H1 (cell line): ENCODE measurements at regions not wholly inside any gene's neighbourhood (a gene's known extent, or its start where the extent isn't known, plus 50 kb on each side); places are given as distances from the start of the nearest gene placed in this dataset.

Experiments
- CTCF ChIA-PET: fragments of 300-600 bp; sonication (Branson Sonifier 250); formaldehyde crosslinking; loops from one replicate; lab custom pipeline; 2021; ENCODE audit not compliant: partially characterized antibody; lab: Charles Lee
- POLR2A ChIA-PET: fragments of 300-600 bp; sonication (Branson Sonifier 250); formaldehyde crosslinking; loops from one replicate; lab custom pipeline; 2021; ENCODE audit warnings: inconsistent platforms; ENCODE audit not compliant: partially characterized antibody; lab: Charles Lee
- DNase-seq, 2 experiments: peaks; one replicate each; pipeline versions ENCODE4 v3.0.0 to v3.0.0-alpha.2; 2010 to 2022; ENCODE audit warnings: low spot score in 2 of 2, low read depth in 1 of 2, mixed read lengths in 1 of 2
- FAIRE-seq: peaks from 2 replicates; lab custom pipeline; 2011; peaks lifted over from hg19 to GRCh38; lab: Jason Lieb, UNC
- H2AFZ ChIP-seq: 2 replicates; pipeline ENCODE4 v1.8.1; 2012; ENCODE audit warnings: low read length, inconsistent platforms
- H2AK5ac ChIP-seq: 2 replicates; pipeline ENCODE4 v1.6.1; 2013; ENCODE audit warnings: low read depth, low read length
- H2BK120ac ChIP-seq: replicated peaks from 2 replicates; pipeline ENCODE3; 2013; ENCODE audit warnings: low read depth, low read length, inconsistent platforms
- H2BK12ac ChIP-seq: 2 replicates; pipeline ENCODE4 v1.6.1; 2013; ENCODE audit warnings: low read depth, low read length
- H2BK15ac ChIP-seq: 2 replicates; pipeline ENCODE4 v1.6.1; 2013; ENCODE audit warnings: low read length
- H2BK20ac ChIP-seq: 2 replicates; pipeline ENCODE4 v1.6.1; 2013; ENCODE audit warnings: low read length
- H2BK5ac ChIP-seq: 2 replicates; pipeline ENCODE4 v1.6.1; 2013; ENCODE audit warnings: low read depth, low read length
- H3K14ac ChIP-seq: 2 replicates; pipeline ENCODE4 v1.6.1; 2013; ENCODE audit warnings: inconsistent platforms; ENCODE audit not compliant: insufficient read length
- H3K18ac ChIP-seq: 2 replicates; pipeline ENCODE4 v1.6.1; 2013; ENCODE audit warnings: low read length; ENCODE audit errors: extremely low read depth
- H3K23ac ChIP-seq: 2 replicates; pipeline ENCODE4 v1.6.1; 2013; ENCODE audit warnings: inconsistent platforms; ENCODE audit not compliant: insufficient read length
- H3K23me2 ChIP-seq: 2 replicates; pipeline ENCODE4 v1.6.1; 2013; ENCODE audit warnings: low read depth, low read length
- H3K27ac ChIP-seq: 2 replicates; pipeline ENCODE4 v1.6.1; 2011; ENCODE audit warnings: low read depth, low read length, inconsistent platforms
- H3K27me3 ChIP-seq, 4 experiments: replicated peaks in 1 of 4; 1 replicate in 1 of 4; 2 replicates in 3 of 4; pipeline versions ENCODE4 v1.6.1 to v1.8.1; 2011 to 2013; ENCODE audit warnings: low read length in 3 of 4, mild to moderate bottlenecking in 3 of 4, inconsistent platforms in 2 of 4, mixed read lengths in 2 of 4, moderate library complexity in 1 of 4; ENCODE audit not compliant: control insufficient read depth in 3 of 4, insufficient read depth in 3 of 4; ENCODE audit errors: extremely low read depth in 1 of 4
- H3K36me3 ChIP-seq, 4 experiments: 2 replicates each; pipeline versions ENCODE4 v1.6.1 to v1.8.1; 2011 to 2013; ENCODE audit warnings: mild to moderate bottlenecking in 4 of 4, low read length in 3 of 4, moderate library complexity in 2 of 4, control low read depth in 1 of 4, inconsistent platforms in 1 of 4; ENCODE audit not compliant: insufficient read depth in 4 of 4, control insufficient read depth in 2 of 4
- H3K4ac ChIP-seq: replicated peaks from 2 replicates; pipeline ENCODE3; 2013; ENCODE audit warnings: low read length, low read depth, mixed read lengths, inconsistent platforms; ENCODE audit not compliant: insufficient read length
- H3K4me1 ChIP-seq, 4 experiments: replicated peaks in 1 of 4; 1 replicate in 1 of 4; 2 replicates in 3 of 4; pipeline versions ENCODE4 v1.6.1 to v1.8.1; 2011 to 2013; ENCODE audit warnings: low read length in 3 of 4, inconsistent platforms in 2 of 4, mixed read lengths in 1 of 4; ENCODE audit not compliant: insufficient read depth in 4 of 4, control insufficient read depth in 3 of 4
- H3K4me2 ChIP-seq, 2 experiments: 2 replicates each; pipeline versions ENCODE4 v1.6.1 to v1.8.1; 2011 to 2013; ENCODE audit warnings: low read depth in 2 of 2, low read length in 2 of 2, control low read depth in 1 of 2, inconsistent platforms in 1 of 2, mild to moderate bottlenecking in 1 of 2; ENCODE audit not compliant: insufficient read depth in 1 of 2
- H3K4me3 ChIP-seq, 4 experiments: fragments of 200-600, 300-600 bp in 1 of 4; sonication (generic), shearing (Covaris generic), sonication (Bioruptor Twin) in 1 of 4; 2 replicates each; pipeline versions ENCODE4 v1.5.1 to v1.8.1; 2011 to 2016; ENCODE audit warnings: low read length in 4 of 4, low read depth in 3 of 4, control low read depth in 2 of 4, inconsistent platforms in 2 of 4, mild to moderate bottlenecking in 2 of 4, mixed read lengths in 1 of 4, moderate library complexity in 1 of 4; ENCODE audit not compliant: insufficient read depth in 2 of 4; ENCODE audit errors: extremely low read depth in 1 of 4
- H3K56ac ChIP-seq: replicated peaks from 2 replicates; pipeline ENCODE3; 2013; ENCODE audit warnings: low read depth, mild to moderate bottlenecking, mixed read lengths, low read length, inconsistent platforms; ENCODE audit not compliant: insufficient read length
- H3K79me1 ChIP-seq: 2 replicates; pipeline ENCODE4 v1.6.1; 2013; ENCODE audit warnings: low read depth, low read length, control low read depth
- H3K79me2 ChIP-seq, 2 experiments: 2 replicates each; pipeline versions ENCODE4 v1.6.1 to v1.8.1; 2012 to 2013; ENCODE audit warnings: low read length in 2 of 2, mild to moderate bottlenecking in 2 of 2, inconsistent platforms in 1 of 2; ENCODE audit not compliant: insufficient read depth in 2 of 2, control insufficient read depth in 1 of 2
- H3K9ac ChIP-seq, 4 experiments: replicated peaks in 1 of 4; 1 replicate in 1 of 4; 2 replicates in 3 of 4; pipeline versions ENCODE4 v1.6.1 to v1.8.1; 2011 to 2013; ENCODE audit warnings: low read depth in 3 of 4, low read length in 3 of 4, control low read depth in 2 of 4, mild to moderate bottlenecking in 2 of 4, moderate library complexity in 2 of 4, inconsistent platforms in 1 of 4; ENCODE audit errors: extremely low read depth in 1 of 4
- H3K9me3 ChIP-seq, 2 experiments: 2 replicates each; pipeline versions ENCODE4 v1.6.1 to v1.8.1; 2012 to 2013; ENCODE audit warnings: mild to moderate bottlenecking in 2 of 2, moderate library complexity in 2 of 2, control low read depth in 1 of 2, inconsistent platforms in 1 of 2, low read depth in 1 of 2, low read length in 1 of 2, mixed read lengths in 1 of 2; ENCODE audit not compliant: insufficient read depth in 2 of 2
- H4K20me1 ChIP-seq, 2 experiments: replicated peaks in 1 of 2; 2 replicates each; pipeline versions ENCODE3 to v1.8.1; 2011 to 2013; ENCODE audit warnings: inconsistent platforms in 2 of 2, low read length in 2 of 2, mild to moderate bottlenecking in 1 of 2; ENCODE audit not compliant: insufficient read depth in 2 of 2, control insufficient read depth in 1 of 2
- H4K5ac ChIP-seq: 2 replicates; pipeline ENCODE4 v1.6.1; 2013; ENCODE audit warnings: low read length, low read depth, mixed read lengths, inconsistent platforms; ENCODE audit not compliant: insufficient read length
- H4K8ac ChIP-seq: 2 replicates; pipeline ENCODE4 v1.8.0; 2013; ENCODE audit warnings: mild to moderate bottlenecking, moderate library complexity, low read length, inconsistent platforms; ENCODE audit not compliant: insufficient read depth; ENCODE audit errors: extremely low read depth
- H4K91ac ChIP-seq: replicated peaks from 2 replicates; pipeline ENCODE3; 2013; ENCODE audit warnings: low read length, mixed read lengths, inconsistent platforms; ENCODE audit not compliant: insufficient read length
- BACH1 ChIP-seq: IDR thresholded peaks from 2 replicates; pipeline ENCODE4 v1.6.1; 2012; ENCODE audit warnings: low read length, improper control_type of control experiment
- CHD2 ChIP-seq: IDR thresholded peaks from 2 replicates; pipeline ENCODE4 v1.6.1; 2012; ENCODE audit warnings: low read length, improper control_type of control experiment
- MAFK ChIP-seq: IDR thresholded peaks from 2 replicates; pipeline ENCODE4 v1.6.1; 2012; ENCODE audit warnings: low read depth, mild to moderate bottlenecking, improper control_type of control experiment, low read length
- POLR2A ChIP-seq, 2 experiments: IDR thresholded peaks; 1 replicate in 1 of 2; 2 replicates in 1 of 2; pipeline ENCODE4 v1.6.1; 2011; ENCODE audit warnings: low read depth in 2 of 2, low read length in 2 of 2, mild to moderate bottlenecking in 2 of 2; ENCODE audit errors: control extremely low read depth in 1 of 2
- POLR2AphosphoS5 ChIP-seq: IDR thresholded peaks from 2 replicates; pipeline ENCODE4 v1.6.1; 2011; ENCODE audit warnings: low read depth, low read length
- RNF2 ChIP-seq: fragments of 200-900, 300-1000 bp; sonication (generic); IDR thresholded peaks from 2 replicates; pipeline ENCODE4 v1.7.1; 2016; ENCODE audit warnings: borderline replicate concordance, low read depth, mild to moderate bottlenecking, antibody characterized with exemption, low read length; ENCODE audit not compliant: poor library complexity, severe bottlenecking; ENCODE audit errors: missing control alignments
- SRF ChIP-seq: IDR thresholded peaks from 2 replicates; pipeline ENCODE4 v1.6.1; 2011; ENCODE audit warnings: mild to moderate bottlenecking, low read depth, low read length, moderate library complexity
- TAF7 ChIP-seq: optimal IDR thresholded peaks from 2 replicates; pipeline ENCODE3; 2011; ENCODE audit warnings: low read depth, mild to moderate bottlenecking, inconsistent platforms, low read length, moderate library complexity, borderline replicate concordance
- TBP ChIP-seq: IDR thresholded peaks from 2 replicates; pipeline ENCODE4 v1.6.1; 2011; ENCODE audit warnings: low read depth, low read length, improper control_type of control experiment
- WGBS, 2 experiments: shearing (Covaris generic) in 1 of 2; methylation state at CpG; one replicate each; pipeline versions ENCODE4 v1.1.6 to v1.1.7; 2013 to 2015; ENCODE audit warnings: low lambda C conversion rate in 2 of 2, mixed read lengths in 2 of 2, inconsistent platforms in 1 of 2, low coverage in 1 of 2, missing lambda C conversion rate in 1 of 2; ENCODE audit not compliant: insufficient replicate concordance in 2 of 2, insufficient coverage in 1 of 2, insufficient read length in 1 of 2; ENCODE audit errors: extremely low coverage in 1 of 2, missing lambda C conversion rate in 1 of 2; 5-methylcytosine and 5-hydroxymethylcytosine counted together
- TF ChIP-seq, protein P1 (sequence below): IDR thresholded peaks from 2 replicates; pipeline ENCODE4 v1.6.1; 2012; ENCODE audit warnings: low read length, inconsistent platforms
- TF ChIP-seq, protein P2 (sequence below): IDR thresholded peaks from 2 replicates; pipeline ENCODE4 v1.6.1; 2011; ENCODE audit warnings: low read length, improper control_type of control experiment

DNA sequence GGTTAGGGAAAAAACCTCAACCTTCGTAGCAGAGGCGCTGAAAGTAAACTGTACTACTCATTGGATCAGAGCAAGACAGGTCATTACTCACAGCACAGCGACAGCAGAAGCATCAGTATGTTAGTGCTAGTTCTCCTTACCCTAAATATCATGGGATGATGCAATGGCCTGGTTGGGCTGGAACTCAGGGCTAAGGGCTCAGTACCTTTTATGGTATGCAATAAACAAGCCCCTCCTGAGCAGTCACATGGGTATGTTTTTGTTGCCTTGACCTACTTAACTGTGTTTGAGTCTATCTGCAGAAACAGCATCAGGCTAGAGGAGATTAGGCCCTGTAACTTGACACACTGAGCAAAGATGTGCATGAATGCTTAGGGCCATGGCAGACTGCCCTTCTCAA is 369.4 kb upstream of the IMPG1 start:
- H2BK12ac ChIP-seq, result no peak overlapping the region; the same call in 1 of the 2 replicates
- peak in 1 of 2 experiments; percentile 50 for DNase-seq
- WGBS, 2 experiments, result 76% methylated on average over 3 of the region's 3 CpGs; no CpG with 5 or more reads in 1 of the 2 experiments
- TF ChIP-seq POLR2AphosphoS5 (peak; percentile 70; the same call in 1 of the 2 replicates), MAFK (no peak), TBP (peak; percentile 42), SRF (peak; percentile 93), RNF2 (no peak), BACH1 (no peak), TAF7 (no peak), POLR2A (IDR thresholded peaks at IDR 0.05; ENCODE audit: control extremely low read depth in 1 of 2, low read depth in 2 of 2, low read length in 2 of 2) (peak in 1 of 2 experiments; percentile 65; a peak in 2 of 3 replicates), CHD2 (no peak)
- TF ChIP-seq, protein P1, sequence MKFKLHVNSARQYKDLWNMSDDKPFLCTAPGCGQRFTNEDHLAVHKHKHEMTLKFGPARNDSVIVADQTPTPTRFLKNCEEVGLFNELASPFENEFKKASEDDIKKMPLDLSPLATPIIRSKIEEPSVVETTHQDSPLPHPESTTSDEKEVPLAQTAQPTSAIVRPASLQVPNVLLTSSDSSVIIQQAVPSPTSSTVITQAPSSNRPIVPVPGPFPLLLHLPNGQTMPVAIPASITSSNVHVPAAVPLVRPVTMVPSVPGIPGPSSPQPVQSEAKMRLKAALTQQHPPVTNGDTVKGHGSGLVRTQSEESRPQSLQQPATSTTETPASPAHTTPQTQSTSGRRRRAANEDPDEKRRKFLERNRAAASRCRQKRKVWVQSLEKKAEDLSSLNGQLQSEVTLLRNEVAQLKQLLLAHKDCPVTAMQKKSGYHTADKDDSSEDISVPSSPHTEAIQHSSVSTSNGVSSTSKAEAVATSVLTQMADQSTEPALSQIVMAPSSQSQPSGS, result 0 out of 2 replicates have a peak, but pooled peaks have one; percentile 77
- TF ChIP-seq, protein P2, sequence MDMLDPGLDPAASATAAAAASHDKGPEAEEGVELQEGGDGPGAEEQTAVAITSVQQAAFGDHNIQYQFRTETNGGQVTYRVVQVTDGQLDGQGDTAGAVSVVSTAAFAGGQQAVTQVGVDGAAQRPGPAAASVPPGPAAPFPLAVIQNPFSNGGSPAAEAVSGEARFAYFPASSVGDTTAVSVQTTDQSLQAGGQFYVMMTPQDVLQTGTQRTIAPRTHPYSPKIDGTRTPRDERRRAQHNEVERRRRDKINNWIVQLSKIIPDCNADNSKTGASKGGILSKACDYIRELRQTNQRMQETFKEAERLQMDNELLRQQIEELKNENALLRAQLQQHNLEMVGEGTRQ, result peak; percentile 63; the same call in 1 of the 2 replicates

More for the DNA sequence above, 369.4 kb upstream of the IMPG1 start:
- no peak overlapping the region for H3K23ac ChIP-seq
- H3K36me3 ChIP-seq, result no peaks in the 10 kb centered on the region
- no peak overlapping the region for H4K8ac ChIP-seq
- no peak overlapping the region for H2BK5ac ChIP-seq
- no peaks in the 10 kb centered on the region for H3K23me2 ChIP-seq
- no peak overlapping the region for H2BK120ac ChIP-seq
- peaks cover 4 to 11% (median 8%) of the 10 kb centered on the region in 4 experiments; a peak in 6 of 7 replicates for H3K4me1 ChIP-seq
- peak overlapping the region in 1 of 2 experiments; percentile 45; a peak in 2 of 4 replicates for H3K4me2 ChIP-seq
- peak overlapping the region; percentile 60 for H2AFZ ChIP-seq
- peak overlapping the region in 1 of 4 experiments; percentile 31; a peak in 2 of 8 replicates for H3K4me3 ChIP-seq
- no peak overlapping the region for H3K18ac ChIP-seq
- H3K27ac ChIP-seq, result peak overlapping the region; percentile 56; the same call in 1 of the 2 replicates
- H2BK20ac ChIP-seq, result no peak overlapping the region
- H3K9ac ChIP-seq, result peak overlapping the region in 1 of 4 experiments; percentile 40; a peak in 2 of 7 replicates
- ChIA-PET CTCF (no interaction called here), POLR2A (no interaction called here)
- H3K4ac ChIP-seq, result no peak overlapping the region
- H4K20me1 ChIP-seq, result no peaks in the 10 kb centered on the region
- H3K14ac ChIP-seq, result no peak overlapping the region
- peak; percentile 96 for FAIRE-seq
- H3K27me3 ChIP-seq, result no peaks in the 10 kb centered on the region
- H2BK15ac ChIP-seq, result no peak overlapping the region
- H4K91ac ChIP-seq, result no peak overlapping the region
- H3K79me1 ChIP-seq, result no peaks in the 10 kb centered on the region
- H3K56ac ChIP-seq, result no peak overlapping the region
- H4K5ac ChIP-seq, result peak overlapping the region; percentile 78
- 0 out of 4 replicates have a peak, but pooled peaks cover 0 to 3% of the 10 kb centered on the region in 2 experiments for H3K9me3 ChIP-seq
- no peak overlapping the region; the same call in 1 of the 2 replicates for H2AK5ac ChIP-seq
- no peaks in the 10 kb centered on the region for H3K79me2 ChIP-seq
